ENCODE measurements at regions not wholly inside any gene's neighbourhood (a gene's known extent, or its start where the extent isn't known, plus 50 kb on each side); places are given as distances from the start of the nearest gene placed in this dataset.

DNA sequence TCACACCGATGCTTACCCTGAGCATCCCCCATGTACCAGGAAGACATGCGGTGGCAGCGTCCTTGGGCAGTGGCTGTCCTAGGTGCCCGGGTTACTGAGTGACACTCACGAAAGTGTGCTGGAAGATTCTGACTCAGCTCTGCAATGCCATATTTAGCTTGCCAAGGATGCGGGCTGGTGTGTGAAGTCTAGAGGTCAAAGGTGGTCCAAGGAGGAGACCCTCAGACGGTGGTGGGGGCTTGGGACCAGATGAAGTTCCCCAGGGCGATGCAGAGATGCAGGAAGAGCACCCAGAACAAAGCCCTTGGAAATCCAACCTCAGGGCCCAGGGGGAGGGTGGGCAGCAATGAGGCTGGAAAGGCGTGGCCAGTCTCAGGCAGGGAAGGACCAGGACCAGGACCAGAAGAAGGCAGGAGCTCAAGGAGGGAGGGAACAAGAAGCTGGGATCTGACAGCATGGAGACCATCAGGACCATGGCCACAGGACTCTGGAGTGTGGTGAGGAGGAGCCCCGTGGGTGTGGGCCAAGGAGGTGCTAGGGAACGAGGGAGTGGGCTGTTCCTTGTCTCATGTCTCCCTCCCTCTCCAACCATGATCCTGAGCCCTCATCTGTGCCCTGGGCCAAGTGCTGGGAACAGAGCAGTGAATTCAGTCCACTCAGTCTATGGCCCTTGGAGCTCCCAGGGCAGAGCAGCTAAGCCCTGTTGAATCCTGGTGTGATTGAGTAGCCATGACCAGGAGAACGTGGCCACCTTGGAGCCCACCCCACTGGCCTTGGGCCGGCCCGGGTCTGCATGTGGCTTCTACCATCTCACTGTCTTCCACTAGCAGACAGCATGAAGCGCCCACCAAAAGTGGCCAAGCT, 310.1 kb upstream of the DIO3 start:
- in situ Hi-C loops (cut with MboI; ENCODE audit: low pct_unique_long_range_greater_than_20kb, low sequenced_read_pairs, unreplicated experiment): no loop called here
- TF ChIP-seq, protein P1, sequence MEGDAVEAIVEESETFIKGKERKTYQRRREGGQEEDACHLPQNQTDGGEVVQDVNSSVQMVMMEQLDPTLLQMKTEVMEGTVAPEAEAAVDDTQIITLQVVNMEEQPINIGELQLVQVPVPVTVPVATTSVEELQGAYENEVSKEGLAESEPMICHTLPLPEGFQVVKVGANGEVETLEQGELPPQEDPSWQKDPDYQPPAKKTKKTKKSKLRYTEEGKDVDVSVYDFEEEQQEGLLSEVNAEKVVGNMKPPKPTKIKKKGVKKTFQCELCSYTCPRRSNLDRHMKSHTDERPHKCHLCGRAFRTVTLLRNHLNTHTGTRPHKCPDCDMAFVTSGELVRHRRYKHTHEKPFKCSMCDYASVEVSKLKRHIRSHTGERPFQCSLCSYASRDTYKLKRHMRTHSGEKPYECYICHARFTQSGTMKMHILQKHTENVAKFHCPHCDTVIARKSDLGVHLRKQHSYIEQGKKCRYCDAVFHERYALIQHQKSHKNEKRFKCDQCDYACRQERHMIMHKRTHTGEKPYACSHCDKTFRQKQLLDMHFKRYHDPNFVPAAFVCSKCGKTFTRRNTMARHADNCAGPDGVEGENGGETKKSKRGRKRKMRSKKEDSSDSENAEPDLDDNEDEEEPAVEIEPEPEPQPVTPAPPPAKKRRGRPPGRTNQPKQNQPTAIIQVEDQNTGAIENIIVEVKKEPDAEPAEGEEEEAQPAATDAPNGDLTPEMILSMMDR (IDR thresholded peaks at IDR 0.05; ENCODE audit: extremely low read depth, insufficient read depth, missing control alignments): no peak
- DNase-seq (ENCODE audit: low spot score): no peak

DNA sequence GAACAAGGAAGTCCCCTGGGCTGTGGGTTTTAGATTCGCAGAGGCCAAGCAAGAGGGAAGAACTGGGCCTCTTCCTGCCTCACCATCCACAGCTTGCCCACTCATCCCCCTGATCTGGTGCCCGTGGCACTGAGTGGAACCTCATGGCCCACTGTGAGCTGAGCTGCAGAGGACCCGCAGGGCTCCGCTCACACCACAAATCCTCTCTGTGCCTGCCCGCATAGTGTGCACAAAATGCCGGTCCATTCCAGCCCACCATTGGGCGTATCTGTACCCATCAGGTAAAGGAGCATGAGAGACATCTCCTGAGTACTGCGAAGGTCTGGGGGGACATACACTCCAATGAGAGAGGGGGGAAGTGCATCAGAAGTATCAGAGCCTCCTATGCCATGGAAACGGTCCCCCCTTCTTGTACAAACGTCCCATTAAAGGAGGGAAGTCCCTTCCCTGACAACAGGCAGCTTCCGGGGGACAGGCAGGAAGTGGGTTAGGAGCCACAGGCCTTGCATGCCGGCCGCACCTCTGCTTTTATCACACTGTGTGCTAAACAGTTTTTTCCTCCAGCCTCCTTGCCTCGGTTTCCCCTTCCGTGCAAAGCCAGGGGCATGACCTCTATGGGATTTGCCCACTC, 309.4 kb upstream of the DIO3 start:
- DNase-seq (ENCODE audit: low spot score): no peak
- in situ Hi-C loops (cut with MboI; ENCODE audit: low pct_unique_long_range_greater_than_20kb, low sequenced_read_pairs, unreplicated experiment): no loop called here
- TF ChIP-seq, protein P1 (IDR thresholded peaks at IDR 0.05; ENCODE audit: extremely low read depth, insufficient read depth, missing control alignments): no peak

DNA sequence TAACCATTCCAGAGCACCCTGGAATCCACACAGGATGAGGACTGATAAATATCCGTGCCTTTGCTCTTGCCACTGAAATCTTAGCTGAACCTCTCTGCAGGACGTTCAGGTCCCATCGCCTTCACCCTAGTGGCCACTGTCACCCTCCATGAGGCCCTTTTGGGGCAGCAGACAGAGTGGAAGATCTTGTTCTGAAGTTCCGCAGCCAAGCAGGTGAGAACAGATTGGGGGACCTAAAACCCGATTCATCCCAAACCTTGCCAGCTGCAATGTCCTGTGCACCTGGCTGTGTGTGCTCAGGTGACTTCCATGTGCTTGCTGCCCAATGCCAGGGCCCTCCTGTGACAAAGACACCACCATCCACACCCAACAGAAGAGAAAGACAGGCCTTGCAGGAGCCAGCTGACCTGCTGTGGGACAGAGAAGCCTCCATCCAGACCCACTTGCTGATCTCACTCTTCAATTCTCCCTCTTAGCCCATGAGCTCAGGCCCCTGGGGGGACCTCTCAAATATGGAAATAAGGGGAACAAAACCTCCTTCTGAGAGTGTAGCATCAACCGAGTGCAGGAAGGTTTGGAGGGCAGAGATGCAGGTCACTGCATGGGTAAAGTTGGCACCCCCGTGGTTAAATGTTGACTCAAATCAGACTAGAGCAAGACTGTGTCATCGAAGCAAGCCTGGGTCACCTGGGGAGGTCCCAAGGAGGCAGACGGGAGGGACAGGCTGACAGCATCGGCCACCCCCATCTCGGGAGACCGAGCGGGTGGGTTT, 308.7 kb upstream of the DIO3 start:
- no peak for DNase-seq (ENCODE audit: low spot score)
- in situ Hi-C loops (cut with MboI; ENCODE audit: low pct_unique_long_range_greater_than_20kb, low sequenced_read_pairs, unreplicated experiment): no loop called here
- TF ChIP-seq, protein P1 (IDR thresholded peaks at IDR 0.05; ENCODE audit: extremely low read depth, insufficient read depth, missing control alignments): no peak

DNA sequence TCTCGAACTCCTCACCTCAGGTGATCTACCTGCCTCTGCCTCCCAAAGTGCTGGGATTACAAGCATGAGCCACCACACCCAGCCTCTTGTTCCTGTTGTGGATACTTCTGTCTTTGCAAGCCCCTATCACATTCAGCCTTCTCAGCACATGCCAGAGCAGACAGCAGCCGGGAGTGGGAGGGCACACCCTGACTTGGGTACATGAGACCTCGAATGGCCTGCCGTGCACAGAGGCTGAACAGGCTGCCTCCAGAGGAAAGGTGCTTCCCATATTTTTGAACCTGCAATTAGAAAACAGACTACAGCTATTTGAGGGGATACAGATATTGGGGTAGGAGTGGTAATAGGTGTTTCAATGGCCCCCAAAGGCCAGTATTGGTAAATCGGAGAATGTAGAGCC, 307.3 kb upstream of the DIO3 start:
- no peak for DNase-seq (ENCODE audit: low spot score)
- in situ Hi-C loops (cut with MboI; ENCODE audit: low pct_unique_long_range_greater_than_20kb, low sequenced_read_pairs, unreplicated experiment): no loop called here
- TF ChIP-seq, protein P1 (IDR thresholded peaks at IDR 0.05; ENCODE audit: extremely low read depth, insufficient read depth, missing control alignments): no peak

DNA sequence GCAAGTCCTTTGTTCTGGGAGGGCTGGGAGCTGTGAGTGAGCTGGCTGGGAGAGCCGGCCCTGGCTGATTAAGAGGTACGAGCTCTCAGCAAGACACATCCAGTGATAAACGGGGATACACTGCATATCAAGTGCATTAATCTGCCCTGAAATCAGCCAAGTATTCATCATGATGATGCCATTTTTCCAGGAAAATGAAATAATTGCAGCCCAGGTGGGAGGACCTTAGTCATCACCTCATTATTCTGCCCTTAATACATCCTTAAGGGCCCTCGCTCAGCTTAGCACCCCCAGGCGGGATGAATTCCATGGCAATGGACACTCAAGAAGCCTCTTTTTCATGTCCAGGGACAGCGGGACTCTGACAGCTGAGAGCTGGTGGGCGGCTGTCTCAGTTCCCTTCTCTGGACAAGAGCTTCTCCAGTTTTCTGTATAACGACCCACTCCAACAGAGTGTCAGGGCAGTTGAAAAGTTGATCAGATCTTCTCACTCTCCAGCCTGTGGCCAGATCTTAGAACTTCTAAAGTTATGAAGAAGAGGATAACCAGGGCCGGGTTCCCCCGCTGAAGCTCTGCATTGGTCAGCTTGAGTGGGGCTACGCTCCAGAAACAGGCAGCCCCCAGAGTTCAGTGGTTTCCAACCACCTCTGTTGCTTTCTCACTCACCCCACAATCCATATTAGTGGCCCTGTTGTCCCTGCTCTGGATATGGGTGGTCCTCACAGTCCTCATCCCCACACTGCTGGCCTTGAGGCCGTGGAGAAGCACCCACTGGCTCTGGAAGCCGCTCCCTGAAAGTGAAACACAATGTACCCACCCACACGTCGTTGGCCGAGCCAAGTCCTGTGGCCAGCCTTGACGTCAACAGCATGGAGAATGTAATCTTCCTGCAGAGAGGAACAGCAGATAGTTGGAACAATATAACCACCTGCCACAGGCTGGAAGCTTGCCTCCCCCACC, 306.2 kb upstream of the DIO3 start:
- DNase-seq (ENCODE audit: low spot score): peak; percentile 5
- in situ Hi-C loops (cut with MboI; ENCODE audit: low pct_unique_long_range_greater_than_20kb, low sequenced_read_pairs, unreplicated experiment): no loop called here
- TF ChIP-seq, protein P1 (IDR thresholded peaks at IDR 0.05; ENCODE audit: extremely low read depth, insufficient read depth, missing control alignments): no peak
